ENCODE measurements at regions not wholly inside any gene's neighbourhood (a gene's known extent, or its start where the extent isn't known, plus 50 kb on each side); places are given as distances from the start of the nearest gene placed in this dataset.

DNA sequence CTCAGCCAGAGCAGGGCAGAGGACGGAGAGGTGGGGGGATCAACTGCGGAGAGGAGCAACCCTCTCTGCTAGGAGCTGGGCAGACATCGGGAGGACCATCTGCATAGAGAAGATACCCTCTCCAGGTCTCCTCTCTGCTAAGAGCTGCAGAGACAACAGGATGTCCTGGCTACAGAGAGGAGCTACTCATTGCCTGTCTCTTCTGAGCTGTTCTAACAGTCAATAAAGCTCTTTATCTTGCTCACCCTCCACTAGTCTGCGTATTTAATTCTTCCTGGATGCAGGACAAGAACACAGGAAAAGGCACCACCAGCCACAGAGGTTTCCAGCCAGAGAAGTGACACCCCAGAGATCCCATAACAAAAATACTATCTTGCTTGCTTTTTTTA is 871.1 kb upstream of the GJE1 start:
- ChIA-PET CTCF (no interaction called here), POLR2A (no interaction called here)
- no peak for DNase-seq (ENCODE audit: extremely low spot score)
- TF ChIP-seq, protein P1, sequence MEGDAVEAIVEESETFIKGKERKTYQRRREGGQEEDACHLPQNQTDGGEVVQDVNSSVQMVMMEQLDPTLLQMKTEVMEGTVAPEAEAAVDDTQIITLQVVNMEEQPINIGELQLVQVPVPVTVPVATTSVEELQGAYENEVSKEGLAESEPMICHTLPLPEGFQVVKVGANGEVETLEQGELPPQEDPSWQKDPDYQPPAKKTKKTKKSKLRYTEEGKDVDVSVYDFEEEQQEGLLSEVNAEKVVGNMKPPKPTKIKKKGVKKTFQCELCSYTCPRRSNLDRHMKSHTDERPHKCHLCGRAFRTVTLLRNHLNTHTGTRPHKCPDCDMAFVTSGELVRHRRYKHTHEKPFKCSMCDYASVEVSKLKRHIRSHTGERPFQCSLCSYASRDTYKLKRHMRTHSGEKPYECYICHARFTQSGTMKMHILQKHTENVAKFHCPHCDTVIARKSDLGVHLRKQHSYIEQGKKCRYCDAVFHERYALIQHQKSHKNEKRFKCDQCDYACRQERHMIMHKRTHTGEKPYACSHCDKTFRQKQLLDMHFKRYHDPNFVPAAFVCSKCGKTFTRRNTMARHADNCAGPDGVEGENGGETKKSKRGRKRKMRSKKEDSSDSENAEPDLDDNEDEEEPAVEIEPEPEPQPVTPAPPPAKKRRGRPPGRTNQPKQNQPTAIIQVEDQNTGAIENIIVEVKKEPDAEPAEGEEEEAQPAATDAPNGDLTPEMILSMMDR (IDR thresholded peaks at IDR 0.05; ENCODE audit: control extremely low read depth, extremely low read depth, low read depth, missing control alignments) = no peak

DNA sequence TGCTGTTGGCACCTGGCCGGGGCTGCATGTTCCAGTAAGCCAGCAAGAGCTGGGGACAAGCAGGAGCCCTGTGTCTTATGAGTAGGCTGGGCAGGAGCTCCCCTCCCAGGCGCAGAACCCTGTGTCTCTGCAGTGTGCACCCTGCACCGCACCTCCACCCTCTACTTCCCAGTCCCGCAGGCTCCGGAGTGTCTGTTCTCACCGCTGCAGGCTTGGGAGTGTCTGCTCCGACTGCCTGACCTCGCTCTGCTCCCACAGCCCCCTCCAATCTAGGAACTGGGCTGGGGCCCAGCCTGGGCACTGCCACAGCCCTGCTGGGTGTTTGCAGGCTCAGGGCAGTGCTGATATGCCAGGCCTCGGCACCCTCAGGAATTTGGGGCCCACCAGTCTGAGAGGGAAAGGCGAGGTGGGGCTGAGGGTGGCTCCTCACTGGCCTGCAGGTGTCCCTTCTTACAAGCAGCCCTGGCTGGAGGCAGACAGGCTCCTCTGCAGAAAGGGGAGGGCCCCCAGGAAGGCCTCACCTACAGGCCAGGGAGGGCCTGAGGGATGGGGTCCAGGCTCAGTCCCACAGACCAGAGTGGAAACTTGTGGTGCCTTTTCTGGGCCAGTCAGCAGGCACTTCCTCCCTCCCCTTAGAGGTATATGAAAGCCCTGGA is 871.6 kb upstream of the GJE1 start:
- CTCF ChIA-PET = no interaction called here
- no peak for DNase-seq (ENCODE audit: extremely low spot score)
- POLR2A ChIA-PET = no interaction called here
- TF ChIP-seq, protein P1 (IDR thresholded peaks at IDR 0.05; ENCODE audit: control extremely low read depth, extremely low read depth, low read depth, missing control alignments) = no peak

DNA sequence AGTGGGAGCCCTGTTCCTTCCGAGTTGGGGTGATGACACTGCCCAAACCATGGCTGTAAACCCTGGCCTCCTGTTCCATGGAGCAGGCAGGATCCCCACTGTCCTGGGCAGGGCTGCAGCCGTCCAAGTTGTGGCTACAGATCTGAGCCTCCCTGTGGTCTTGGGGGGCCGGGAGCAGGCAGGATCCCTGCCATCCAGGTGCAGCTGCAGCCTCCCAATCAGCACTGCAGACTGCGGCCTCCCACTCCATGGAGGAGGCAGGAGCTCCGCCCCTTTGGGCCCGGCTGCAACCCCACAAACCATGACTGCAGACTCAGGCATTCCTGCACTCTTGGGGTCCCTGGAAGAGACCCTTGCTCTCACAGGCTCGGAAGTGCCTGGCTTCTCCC is 872.1 kb upstream of the GJE1 start:
- CTCF ChIA-PET = no interaction called here
- DNase-seq (ENCODE audit: extremely low spot score) = no peak
- TF ChIP-seq, protein P1 (IDR thresholded peaks at IDR 0.05; ENCODE audit: control extremely low read depth, extremely low read depth, low read depth, missing control alignments) = no peak
- POLR2A ChIA-PET = no interaction called here

DNA sequence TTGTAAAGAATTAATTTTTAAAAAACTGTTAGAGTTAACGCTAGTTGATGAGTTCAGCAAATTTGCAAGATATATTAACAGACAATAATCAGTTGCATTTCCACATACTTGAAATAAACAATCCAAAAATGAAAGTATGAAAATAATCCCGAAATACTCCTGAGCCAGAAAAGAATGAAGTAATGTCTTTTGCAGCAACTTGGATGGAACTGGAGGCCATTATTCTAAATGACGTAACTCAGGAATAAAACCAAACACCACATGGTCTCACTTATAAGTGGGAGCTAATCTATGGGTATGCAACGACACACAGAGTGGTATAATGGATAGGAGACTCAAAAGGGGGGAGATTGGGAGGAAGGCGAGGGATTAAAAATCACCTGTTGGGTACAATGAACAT is 872.9 kb upstream of the GJE1 start:
- CTCF ChIA-PET = no interaction called here
- TF ChIP-seq, protein P1 (IDR thresholded peaks at IDR 0.05; ENCODE audit: control extremely low read depth, extremely low read depth, low read depth, missing control alignments) = no peak
- POLR2A ChIA-PET = no interaction called here
- DNase-seq (ENCODE audit: extremely low spot score) = no peak

DNA sequence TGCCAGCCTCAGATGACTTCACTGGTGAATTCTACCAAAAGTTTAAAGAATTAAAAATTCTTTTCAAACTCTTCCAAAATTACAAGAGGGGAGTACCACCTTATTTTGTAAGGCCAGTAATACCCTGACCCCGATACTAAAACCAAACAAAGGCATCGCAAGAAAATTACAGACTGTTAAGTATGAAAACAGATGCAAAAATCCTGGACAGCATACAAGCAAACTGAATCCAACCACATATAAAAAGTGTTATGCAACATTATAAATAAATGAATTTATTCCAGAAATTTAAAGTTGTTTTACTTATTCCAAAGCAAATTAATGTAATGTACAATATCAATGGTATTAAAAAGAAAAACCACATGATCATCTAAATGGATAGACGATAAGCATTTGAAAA is 873.6 kb upstream of the GJE1 start:
- TF ChIP-seq, protein P1 (IDR thresholded peaks at IDR 0.05; ENCODE audit: control extremely low read depth, extremely low read depth, low read depth, missing control alignments) = no peak
- POLR2A ChIA-PET = no interaction called here
- no peak for DNase-seq (ENCODE audit: extremely low spot score)
- CTCF ChIA-PET = no interaction called here

DNA sequence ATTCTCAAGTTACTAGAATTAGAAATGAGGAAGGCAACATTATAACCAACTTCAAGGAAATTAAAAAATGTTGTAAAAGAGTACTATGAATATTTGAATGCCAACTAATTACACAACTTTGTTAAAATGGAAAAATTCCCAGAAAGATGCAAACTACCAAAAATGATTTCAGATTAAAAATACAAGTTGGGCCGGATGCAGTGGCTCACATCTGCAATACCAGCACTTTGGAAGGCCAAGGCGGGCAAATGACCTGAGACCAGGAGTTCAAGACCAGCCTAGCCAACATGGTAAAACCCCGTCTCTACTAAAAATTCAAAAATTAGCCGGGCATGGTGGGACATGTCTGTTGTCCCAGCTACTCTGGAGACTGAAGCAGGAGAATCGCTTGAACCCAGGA is 874.2 kb upstream of the GJE1 start:
- TF ChIP-seq, protein P1 (IDR thresholded peaks at IDR 0.05; ENCODE audit: control extremely low read depth, extremely low read depth, low read depth, missing control alignments) = no peak
- CTCF ChIA-PET = no interaction called here
- POLR2A ChIA-PET = no interaction called here
- DNase-seq (ENCODE audit: extremely low spot score) = no peak

DNA sequence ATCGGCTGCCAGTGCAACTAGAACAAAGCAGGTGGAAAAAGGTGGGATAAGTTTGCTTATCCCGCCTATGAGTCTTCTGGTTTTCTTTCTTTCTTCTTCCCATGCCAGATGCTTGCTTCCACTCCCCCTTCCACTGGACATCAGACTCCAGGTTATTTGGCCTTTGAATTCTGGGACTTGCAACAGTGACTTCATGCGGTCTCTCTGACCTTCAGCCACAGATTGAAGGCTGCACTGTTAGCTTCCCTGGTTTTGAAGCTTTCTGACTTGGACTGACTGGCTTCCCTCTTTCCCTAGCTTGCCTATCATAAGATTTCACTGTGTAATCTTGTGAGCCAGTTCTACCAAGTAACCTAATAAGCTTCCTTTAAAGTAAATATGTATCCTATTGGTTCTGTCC is 878.4 kb upstream of the GJE1 start:
- TF ChIP-seq, protein P1 (IDR thresholded peaks at IDR 0.05; ENCODE audit: control extremely low read depth, extremely low read depth, low read depth, missing control alignments) = no peak
- no peak for DNase-seq (ENCODE audit: extremely low spot score)
- ChIA-PET CTCF (no interaction called here), POLR2A (no interaction called here)
